GM19193 (cell line): ENCODE measurements at regions not wholly inside any gene's neighbourhood (a gene's known extent, or its start where the extent isn't known, plus 50 kb on each side); places are given as distances from the start of the nearest gene placed in this dataset.

ENCODE experiments used
- POLR2A ChIP-seq: IDR thresholded peaks from 4 replicates; pipeline ENCODE4 v1.6.1; 2011; ENCODE audit not compliant: insufficient read depth, insufficient read length; ENCODE audit errors: extremely low read depth

DNA sequence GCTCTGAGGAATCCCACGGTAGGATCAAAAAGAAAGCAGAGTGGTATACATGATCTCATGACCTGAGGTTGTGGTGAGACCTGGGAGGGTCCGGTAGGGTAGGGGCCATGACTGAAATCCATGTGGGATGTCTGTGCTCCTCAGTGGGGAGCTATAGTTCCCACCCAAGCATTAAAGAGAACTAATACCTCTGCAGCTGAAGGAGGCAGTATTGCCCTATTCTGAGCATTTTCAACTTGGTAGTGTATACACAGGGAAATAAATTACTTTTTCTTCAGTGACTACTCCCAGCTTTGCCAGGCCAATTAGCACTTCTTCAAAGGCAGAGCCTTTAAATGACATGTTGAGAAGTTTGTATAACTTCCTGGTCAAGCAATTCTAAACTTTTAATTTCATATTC, 613.8 kb downstream of the KCNH5 start:
- no peak for TF ChIP-seq POLR2A

DNA sequence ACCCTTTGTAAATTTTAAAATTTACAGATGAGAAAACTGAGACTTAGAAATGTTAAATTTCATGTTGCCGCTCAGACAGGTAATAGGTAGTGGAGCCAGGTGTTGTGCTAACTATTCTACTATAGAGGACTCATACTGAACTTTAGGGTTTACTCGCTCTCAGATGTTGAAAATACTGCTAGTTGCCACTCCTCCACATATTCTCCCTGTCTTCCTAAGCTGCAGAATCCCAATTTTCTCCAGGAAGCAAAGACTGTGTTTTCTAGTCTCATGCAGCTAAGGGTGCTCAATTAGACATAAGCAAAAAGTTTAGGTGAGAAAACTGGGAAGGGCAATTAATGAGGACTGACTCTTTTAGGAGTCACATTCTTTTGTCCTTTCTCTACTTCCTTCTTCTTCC, 612.3 kb downstream of the KCNH5 start:
- no peak for TF ChIP-seq POLR2A

DNA sequence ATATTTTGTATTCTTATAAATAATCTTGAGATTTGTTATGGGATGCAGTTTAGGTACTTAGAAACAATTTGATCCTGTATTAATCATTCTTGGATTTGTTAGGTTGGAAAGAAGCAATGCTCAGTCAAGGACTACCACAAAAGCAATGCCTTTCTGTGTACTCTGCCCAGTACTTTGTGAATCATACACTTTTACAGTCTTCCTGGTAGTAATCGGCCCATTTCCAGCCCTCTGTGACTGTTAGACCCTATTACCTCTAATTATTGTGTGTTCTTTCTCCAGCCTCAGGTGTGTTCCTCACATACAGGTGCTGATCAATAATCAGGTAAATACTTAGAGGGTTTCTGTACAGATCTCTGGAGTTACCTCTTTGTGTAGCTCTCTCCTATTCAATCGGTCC, 609.0 kb downstream of the KCNH5 start:
- no peak for TF ChIP-seq POLR2A

DNA sequence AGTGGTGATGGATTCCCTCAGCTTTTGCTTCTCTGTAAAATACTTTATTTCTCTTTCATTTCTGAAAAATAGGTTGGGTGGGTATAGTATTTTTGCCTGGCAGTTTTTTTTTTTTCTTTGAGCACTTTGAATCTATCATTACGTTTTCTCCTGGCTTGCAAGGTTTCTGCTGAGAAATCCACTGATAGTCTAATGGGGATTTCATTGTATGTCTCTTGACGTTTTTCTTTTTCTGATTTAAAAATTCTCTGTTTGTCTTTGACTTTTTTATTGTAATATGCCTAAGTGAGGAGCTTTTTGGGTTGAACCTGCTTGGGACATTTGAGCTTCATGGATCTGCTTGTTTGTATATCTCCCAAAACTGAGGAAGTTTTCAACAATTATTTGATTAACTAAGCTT, 606.0 kb downstream of the KCNH5 start:
- TF ChIP-seq POLR2A, result no peak

DNA sequence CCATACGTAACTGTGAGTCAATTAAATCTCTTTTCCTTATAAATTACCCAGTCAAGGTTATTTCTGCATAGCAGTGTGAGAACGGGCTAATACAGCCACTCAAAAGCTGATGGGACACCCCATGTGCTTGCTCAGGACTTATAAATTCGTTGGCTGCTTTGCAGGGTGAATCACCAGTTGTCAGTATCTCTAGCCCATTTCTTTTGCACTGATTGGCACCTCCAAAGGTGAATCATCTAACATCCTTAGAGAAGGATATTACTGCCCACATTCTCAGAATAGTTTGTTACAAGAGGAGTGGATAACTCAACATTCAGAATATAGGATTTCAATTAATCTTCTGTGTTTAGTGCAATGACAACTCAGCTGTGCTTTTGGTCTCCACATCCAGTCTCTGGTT, 601.5 kb downstream of the KCNH5 start:
- no peak for TF ChIP-seq POLR2A

DNA sequence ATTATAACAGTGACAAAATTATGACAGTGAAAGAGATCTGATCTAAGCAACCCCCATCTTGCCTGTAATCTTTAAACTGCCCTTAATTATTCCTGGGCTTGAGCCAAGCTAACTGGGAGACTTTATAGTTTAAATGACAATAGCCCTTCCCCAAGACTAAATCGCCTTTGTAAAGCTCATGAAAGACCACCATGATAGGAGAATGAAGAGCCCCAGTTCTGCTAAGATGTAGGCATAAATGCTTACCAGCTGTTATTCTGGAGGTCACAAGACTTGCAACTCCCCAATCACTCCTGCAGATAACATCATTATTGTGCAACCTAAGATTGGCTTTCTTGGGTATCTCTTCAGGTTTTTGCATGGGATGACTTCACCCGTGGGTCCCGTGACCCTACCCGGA, 599.7 kb downstream of the KCNH5 start:
- no peak for TF ChIP-seq POLR2A

DNA sequence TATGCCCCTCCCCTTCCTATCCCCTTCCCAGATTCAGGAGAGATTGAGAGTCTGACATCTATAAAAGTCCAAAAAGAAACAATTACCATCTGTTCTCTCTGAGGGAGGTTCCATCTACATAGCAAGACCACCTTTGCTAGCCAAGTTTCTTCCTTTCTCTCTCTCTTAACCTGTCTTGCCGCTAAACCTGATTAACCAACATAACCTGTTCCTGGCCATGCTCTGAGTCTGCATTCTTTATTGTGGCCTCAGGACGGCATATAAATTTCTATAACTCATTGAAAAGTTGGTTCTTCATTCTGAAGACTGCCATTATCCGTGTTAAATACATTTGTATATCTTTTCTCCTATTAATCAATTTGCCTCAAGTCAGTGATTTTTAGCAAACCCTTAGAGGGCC, 594.0 kb downstream of the KCNH5 start:
- no peak for TF ChIP-seq POLR2A

DNA sequence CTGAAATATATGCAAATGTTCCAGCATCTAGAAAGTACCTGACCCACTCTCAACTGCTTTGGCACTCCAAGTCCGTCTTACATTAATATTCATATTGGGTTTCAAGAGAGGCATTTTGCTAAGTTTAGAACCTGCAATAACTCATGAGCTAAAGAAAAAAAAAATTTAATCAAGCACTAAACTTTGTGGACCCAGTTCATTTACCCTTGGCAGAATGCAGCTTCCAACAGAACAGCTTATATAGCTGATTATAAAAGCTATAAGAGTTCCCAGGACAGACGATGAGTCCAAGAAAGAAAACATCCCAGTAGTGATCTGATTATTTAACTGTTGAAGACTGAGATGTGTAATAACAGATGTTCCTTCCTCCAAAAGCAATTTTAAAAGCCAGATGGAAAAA, 592.0 kb downstream of the KCNH5 start:
- TF ChIP-seq POLR2A, result no peak

DNA sequence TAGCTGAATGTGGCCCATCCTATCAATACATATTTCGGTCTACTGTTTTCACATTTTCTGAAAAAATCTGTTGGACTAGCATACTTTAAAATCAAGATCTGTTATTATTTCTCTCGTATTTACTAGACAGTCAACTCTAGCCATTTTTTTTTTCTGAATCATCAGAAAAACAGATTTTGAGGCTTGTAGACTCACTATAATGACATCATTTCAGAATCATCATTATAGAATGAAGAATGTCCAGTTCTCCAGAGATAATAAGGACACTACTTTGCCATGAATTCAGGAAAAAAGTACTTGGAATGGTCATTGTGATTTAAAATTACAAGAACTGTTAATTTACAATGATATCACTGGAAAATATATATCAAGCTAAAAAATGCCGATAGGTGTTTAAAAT, 589.8 kb downstream of the KCNH5 start:
- no peak for TF ChIP-seq POLR2A

DNA sequence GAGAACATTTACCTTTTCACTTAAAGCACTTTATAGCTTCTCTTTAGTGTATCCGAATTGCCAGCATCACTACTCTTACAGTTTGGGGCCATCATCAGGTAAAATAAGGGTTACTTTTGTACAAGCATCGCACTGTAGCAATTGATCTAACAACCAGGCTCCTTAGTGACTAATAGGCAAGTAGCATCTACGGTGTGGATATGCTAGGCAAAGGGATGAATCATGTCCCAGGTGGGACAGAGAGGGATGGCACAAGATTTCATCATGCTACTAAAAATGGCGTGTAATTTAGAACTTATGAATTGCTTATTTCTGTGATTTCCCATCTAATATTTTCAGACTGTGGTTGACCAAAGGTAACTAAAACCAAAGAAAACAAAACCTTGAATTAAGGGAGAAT, 582.3 kb downstream of the KCNH5 start:
- no peak for TF ChIP-seq POLR2A

DNA sequence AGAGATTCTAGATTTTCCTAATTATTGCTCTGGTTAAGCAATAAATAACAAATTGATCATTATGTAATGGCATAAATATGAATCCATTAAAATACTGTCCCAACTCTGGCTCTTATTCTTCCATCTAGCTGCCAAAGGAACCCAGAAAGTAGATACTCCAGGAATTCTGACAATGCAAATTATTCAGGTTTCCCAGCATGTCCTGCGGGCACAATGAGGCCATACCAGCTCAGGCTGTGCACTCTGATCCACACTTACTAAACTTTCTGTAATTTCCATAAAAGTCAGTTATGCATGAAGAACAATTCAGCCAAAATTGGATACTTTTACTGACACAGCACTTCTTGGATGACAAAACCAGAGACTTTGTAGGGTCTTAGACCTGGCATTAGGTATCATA, 576.3 kb downstream of the KCNH5 start:
- TF ChIP-seq POLR2A, result no peak

DNA sequence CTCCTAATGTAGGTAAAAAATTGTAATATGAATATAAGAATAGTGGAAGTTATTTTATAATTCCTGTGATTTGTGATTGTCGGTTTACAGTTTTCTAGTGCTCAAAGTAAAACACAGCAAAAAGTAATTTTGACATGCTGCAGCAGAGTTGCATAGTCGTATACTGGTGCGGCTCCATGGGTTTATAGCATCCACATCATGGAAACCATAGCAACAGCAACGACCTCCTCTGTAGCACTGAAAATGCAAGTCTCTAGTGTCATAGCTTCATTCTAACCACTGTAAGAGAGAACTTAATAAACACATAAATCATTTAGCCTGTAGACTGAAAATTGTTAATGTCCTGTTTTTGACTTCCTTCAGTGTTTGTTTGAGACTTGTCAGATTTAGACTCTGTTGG, 574.3 kb downstream of the KCNH5 start:
- TF ChIP-seq POLR2A, result no peak

DNA sequence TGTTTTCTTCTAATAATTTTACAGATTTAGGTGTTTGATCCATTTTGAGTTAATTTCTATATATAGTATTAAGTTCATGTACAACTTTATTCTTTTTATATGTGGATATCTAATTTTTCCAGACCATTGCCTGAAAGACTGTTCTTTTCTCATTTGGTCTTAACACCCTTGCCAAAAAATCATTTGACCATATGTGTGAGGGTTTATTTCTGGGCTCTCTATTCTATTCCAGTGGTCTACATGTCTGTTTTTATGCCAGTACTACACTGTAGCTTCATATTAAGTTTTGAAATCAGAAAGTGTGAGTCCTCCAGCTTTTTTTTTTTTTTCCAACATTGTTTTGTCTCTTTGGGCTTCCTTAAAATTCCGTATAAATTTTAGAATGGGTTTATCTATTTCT, 554.1 kb downstream of the KCNH5 start:
- TF ChIP-seq POLR2A, result no peak

DNA sequence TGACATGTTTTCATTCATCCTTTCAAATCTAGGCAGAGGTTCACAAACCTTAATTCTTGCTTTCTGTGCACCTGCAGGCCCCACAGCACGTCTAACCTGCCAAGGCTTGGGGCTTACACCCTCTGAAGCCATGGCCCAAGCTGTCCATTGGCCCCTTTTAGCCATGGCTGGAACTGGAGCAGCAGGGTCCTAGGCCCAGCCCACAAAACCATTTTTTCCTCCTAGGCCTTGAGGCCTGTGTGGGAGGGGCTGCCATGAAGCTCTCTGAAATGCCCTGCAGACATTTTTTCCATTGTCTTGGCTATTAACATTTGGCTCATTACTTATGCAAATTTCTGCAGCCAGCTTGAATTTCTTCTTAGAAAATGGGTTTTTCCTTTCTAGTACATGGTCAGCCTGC, 547.5 kb downstream of the KCNH5 start:
- no peak for TF ChIP-seq POLR2A

DNA sequence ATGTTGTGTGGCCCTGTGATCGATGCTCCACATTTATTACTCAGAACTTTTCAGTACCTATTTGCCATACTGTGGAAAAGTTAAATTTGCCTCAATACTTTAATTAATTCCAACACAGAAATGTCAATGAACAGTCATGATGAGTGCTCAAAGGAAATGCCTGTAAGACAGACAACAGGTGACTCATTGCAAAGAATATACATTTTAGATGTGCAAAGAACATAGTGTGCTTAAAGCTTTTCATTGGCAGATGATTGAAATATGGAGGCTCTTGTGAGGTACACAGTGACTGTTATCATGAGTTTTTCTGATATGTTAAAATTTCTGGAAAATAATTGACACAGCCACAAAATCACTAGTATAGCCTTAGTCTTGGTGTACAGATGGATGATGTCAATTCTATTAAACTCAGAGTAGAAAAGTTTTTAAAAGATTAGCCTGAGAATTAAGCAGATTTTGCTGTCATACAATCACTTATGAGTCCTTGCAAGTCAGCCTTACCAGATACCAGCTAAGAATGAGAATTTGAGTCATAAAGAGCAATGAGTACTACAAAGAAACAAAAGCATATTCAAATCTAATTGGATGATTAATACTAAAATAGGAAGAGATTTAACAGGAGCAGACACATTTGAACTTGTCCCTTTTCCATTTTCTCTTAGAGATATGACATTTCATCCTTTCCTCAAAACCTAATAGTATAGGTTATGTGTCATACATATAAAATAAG, 544.1 kb downstream of the KCNH5 start:
- no peak for TF ChIP-seq POLR2A

DNA sequence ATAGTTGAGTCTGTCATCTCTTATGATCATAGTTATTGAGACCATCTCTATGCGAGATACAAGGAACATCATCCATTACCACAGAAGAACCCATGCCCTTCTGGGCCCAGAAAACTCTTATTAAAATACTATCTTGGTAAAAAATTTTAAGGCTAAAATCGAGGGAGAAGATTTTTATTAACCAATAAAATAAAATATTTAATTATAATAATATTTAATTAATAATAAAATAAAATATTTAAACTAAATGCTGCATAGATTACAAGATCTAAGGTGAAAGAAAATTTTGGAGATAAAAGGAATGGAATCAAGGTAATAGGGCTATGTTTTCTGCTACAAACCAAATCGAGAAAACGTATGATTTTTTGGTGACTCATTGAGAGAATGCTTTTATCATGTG, 540.2 kb downstream of the KCNH5 start:
- TF ChIP-seq POLR2A, result no peak

DNA sequence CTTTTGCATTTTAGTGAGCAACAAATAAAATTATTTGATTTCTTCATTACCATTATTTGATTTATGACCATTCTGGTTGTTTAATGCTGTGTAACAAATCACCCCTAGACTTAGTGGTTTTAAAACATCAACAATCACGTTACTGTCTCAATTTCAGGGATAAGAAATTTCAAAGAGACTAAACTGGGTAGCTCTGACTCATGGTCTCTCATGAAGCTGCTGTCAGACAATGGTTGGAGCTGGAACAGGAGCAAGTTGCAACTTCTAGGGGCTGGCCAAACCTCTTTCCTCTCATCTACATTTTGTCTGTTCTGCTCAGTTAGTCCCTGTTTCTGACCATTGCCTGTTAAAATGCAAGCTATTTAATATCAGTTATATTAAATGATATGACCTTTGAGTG, 517.0 kb downstream of the KCNH5 start:
- TF ChIP-seq POLR2A, result no peak
